ENCODE measurements at regions not wholly inside any gene's neighbourhood (a gene's known extent, or its start where the extent isn't known, plus 50 kb on each side); places are given as distances from the start of the nearest gene placed in this dataset.

- no peak for TF ChIP-seq MAX (IDR thresholded peaks at IDR 0.05; ENCODE audit: insufficient read depth, insufficient read length)
- no peak for TF ChIP-seq POLR2A (IDR thresholded peaks at IDR 0.05; ENCODE audit: low read depth, low read length)
- TF ChIP-seq CTCF (IDR thresholded peaks at IDR 0.05; ENCODE audit: extremely low read depth in 1 of 2, insufficient read depth in 1 of 2, low read depth in 1 of 2, low read length in 2 of 2) = no peak
- TF ChIP-seq EZH2 (IDR thresholded peaks at IDR 0.05; ENCODE audit: borderline replicate concordance, low read depth, low read length, severe bottlenecking) = no peak
- no peak for TF ChIP-seq POLR2AphosphoS5 (IDR thresholded peaks at IDR 0.05; ENCODE audit: insufficient read depth, low read depth, low read length)
- TF ChIP-seq FOS (IDR thresholded peaks at IDR 0.05; ENCODE audit: borderline replicate concordance, insufficient read depth, low read length) = no peak
- no peak for TF ChIP-seq MYC (IDR thresholded peaks at IDR 0.05; ENCODE audit: low read depth, low read length)
Measured at GRCh38 chr7:27424749-27425148, 182.1 kb downstream of the EVX1 start.
